WTC11 (cell line): ENCODE measurements at regions not wholly inside any gene's neighbourhood (a gene's known extent, or its start where the extent isn't known, plus 50 kb on each side); places are given as distances from the start of the nearest gene placed in this dataset.

ENCODE experiments used
- ATAC-seq: fragments of 200-7000 bp; cut with Tn5 transposase; 2 replicates; pipeline ENCODE4 v1.10.0; 2021; ENCODE audit warnings: mild to moderate bottlenecking, moderate library complexity
- CTCF ChIA-PET: fragments of 300-600 bp; sonication (Branson Sonifier 250); formaldehyde crosslinking; loops from one replicate; lab custom pipeline; 2021; ENCODE audit warnings: antibody characterized with exemption; lab: Charles Lee
- POLR2A ChIA-PET: fragments of 350-600 bp; sonication (Branson Sonifier 250); formaldehyde crosslinking; loops from one replicate; lab custom pipeline; 2021; ENCODE audit warnings: antibody characterized with exemption; lab: Charles Lee
- DNase-seq: peaks from one replicate; pipeline ENCODE4 v3.0.0; 2021; ENCODE audit warnings: low spot score
- H3K27ac Mint-ChIP-seq: 2 replicates; pipeline ENCODE4 v1.8.0; 2021; ENCODE audit warnings: mixed read lengths
- H3K27me3 Mint-ChIP-seq: 2 replicates; pipeline ENCODE4 v1.8.0; 2021; ENCODE audit warnings: low read depth, mild to moderate bottlenecking, moderate library complexity, mixed read lengths
- H3K36me3 Mint-ChIP-seq: 2 replicates; pipeline ENCODE4 v1.8.0; 2021; ENCODE audit warnings: mixed read lengths
- H3K4me1 Mint-ChIP-seq: 2 replicates; pipeline ENCODE4 v1.8.0; 2022; ENCODE audit warnings: mixed read lengths
- H3K4me3 Mint-ChIP-seq: 2 replicates; pipeline ENCODE4 v1.8.0; 2021; ENCODE audit warnings: mild to moderate bottlenecking, moderate library complexity, mixed read lengths
- H3K9me3 Mint-ChIP-seq: 2 replicates; pipeline ENCODE4 v1.8.0; 2021; ENCODE audit warnings: mixed read lengths
- ATF6 ChIP-seq: sonication (generic); formaldehyde crosslinking; IDR thresholded peaks from 2 replicates; pipeline ENCODE4 v1.8.1; 2023; ENCODE audit warnings: mild to moderate bottlenecking, missing genetic modification reagents
- CDX4 ChIP-seq: fragments of 250-450 bp; sonication (Bioruptor Pico); IDR thresholded peaks from 2 replicates; pipeline ENCODE4 v1.9.0; 2021; ENCODE audit warnings: moderate library complexity, mild to moderate bottlenecking, inconsistent platforms, borderline replicate concordance
- ELF4 ChIP-seq: sonication (generic); formaldehyde crosslinking; IDR thresholded peaks from 2 replicates; pipeline ENCODE4 v1.8.1; 2022; ENCODE audit warnings: low read depth, mild to moderate bottlenecking, moderate library complexity, missing genetic modification reagents
- FOXP4 ChIP-seq: sonication (generic); formaldehyde crosslinking; IDR thresholded peaks from 2 replicates; pipeline ENCODE4 v1.8.0; 2022; ENCODE audit warnings: mild to moderate bottlenecking, missing genetic modification reagents
- JUN ChIP-seq: sonication (generic); formaldehyde crosslinking; IDR thresholded peaks from 2 replicates; pipeline ENCODE4 v1.8.0; 2023; ENCODE audit warnings: mild to moderate bottlenecking, missing genetic modification reagents
- MLX ChIP-seq: sonication (generic); formaldehyde crosslinking; IDR thresholded peaks from 2 replicates; pipeline ENCODE4 v1.8.1; 2023; ENCODE audit warnings: mild to moderate bottlenecking, missing genetic modification reagents, moderate library complexity
- NFE2L1 ChIP-seq: sonication (generic); formaldehyde crosslinking; IDR thresholded peaks from 2 replicates; pipeline ENCODE4 v1.8.1; 2023; ENCODE audit warnings: missing genetic modification reagents
- PREB ChIP-seq: sonication (generic); formaldehyde crosslinking; IDR thresholded peaks from 2 replicates; pipeline ENCODE4 v1.8.1; 2022; ENCODE audit warnings: mild to moderate bottlenecking, missing genetic modification reagents, moderate library complexity, borderline replicate concordance
- PRRX2 ChIP-seq: fragments of 250-450 bp; sonication (Bioruptor Pico); IDR thresholded peaks from 2 replicates; pipeline ENCODE4 v1.8.0; 2021; ENCODE audit warnings: mild to moderate bottlenecking
- RELA ChIP-seq: sonication (generic); formaldehyde crosslinking; IDR thresholded peaks from 2 replicates; pipeline ENCODE4 v1.8.1; 2022; ENCODE audit warnings: missing genetic modification reagents, mild to moderate bottlenecking, borderline replicate concordance
- STAT6 ChIP-seq: sonication (generic); formaldehyde crosslinking; conservative IDR thresholded peaks from 2 replicates; pipeline ENCODE4 v1.8.1; 2023; ENCODE audit warnings: mild to moderate bottlenecking, low read depth, missing genetic modification reagents, moderate library complexity
- TEAD4 ChIP-seq: sonication (generic); formaldehyde crosslinking; IDR thresholded peaks from 2 replicates; pipeline ENCODE4 v1.8.0; 2022; ENCODE audit warnings: mild to moderate bottlenecking, missing genetic modification reagents
- ZNF121 ChIP-seq: sonication (generic); formaldehyde crosslinking; IDR thresholded peaks from 2 replicates; pipeline ENCODE4 v1.8.0; 2023; ENCODE audit warnings: missing genetic modification reagents
- ZNF138 ChIP-seq: sonication (generic); formaldehyde crosslinking; conservative IDR thresholded peaks from 2 replicates; pipeline ENCODE4 v1.8.1; 2022; ENCODE audit warnings: mild to moderate bottlenecking, moderate library complexity, missing genetic modification reagents
- ZNF219 ChIP-seq: sonication (generic); formaldehyde crosslinking; IDR thresholded peaks from 2 replicates; pipeline ENCODE4 v1.8.0; 2023; ENCODE audit warnings: missing genetic modification reagents, mild to moderate bottlenecking, borderline replicate concordance
- ZNF512 ChIP-seq: sonication (generic); formaldehyde crosslinking; IDR thresholded peaks from 2 replicates; pipeline ENCODE4 v1.8.1; 2022; ENCODE audit warnings: missing genetic modification reagents, borderline replicate concordance
- ZNF532 ChIP-seq: fragments of 250-450 bp; sonication (Bioruptor Pico); IDR thresholded peaks from 2 replicates; pipeline ENCODE4 v1.9.0; 2021; ENCODE audit warnings: mild to moderate bottlenecking, borderline replicate concordance

GRCh38 chr9:86633945-86634344 is 279.7 kb upstream of the TUT7 start (continued):
- TF ChIP-seq ZNF532 (CRISPR knock-in tag) (no peak), ELF4 (CRISPR knock-in tag) (no peak), FOXP4 (no peak), ZNF121 (no peak), PREB (CRISPR knock-in tag) (no peak)

GRCh38 chr9:86632537-86632936 is 278.3 kb upstream of the TUT7 start:
- Mint-ChIP-seq H3K4me3 (no peak overlapping the region), H3K27me3 (no peaks in the 10 kb centered on the region; the same call in 1 of the 2 replicates), H3K27ac (no peak overlapping the region), H3K4me1 (peaks cover 7% of the 10 kb centered on the region), H3K9me3 (peaks cover 12% of the 10 kb centered on the region), H3K36me3 (no peaks in the 10 kb centered on the region)
- DNase-seq (no peak), ATAC-seq (no peak)
- TF ChIP-seq ZNF219 (CRISPR knock-in tag) (no peak), JUN (CRISPR knock-in tag) (no peak), STAT6 (no peak), MLX (CRISPR knock-in tag) (no peak), ZNF512 (no peak), RELA (no peak), TEAD4 (no peak), ATF6 (no peak), FOXP4 (no peak), NFE2L1 (no peak), CDX4 (CRISPR knock-in tag) (no peak), ZNF138 (no peak), PRRX2 (CRISPR knock-in tag) (no peak)
- ChIA-PET POLR2A (interaction anchor here (0.7 kb wide), 1 partner anchor 227 kb away, joined by 6 read pairs; no protein-coding TSS in a partner anchor), CTCF (no interaction called here)
